SJCRH30 (cell line): ENCODE measurements at regions not wholly inside any gene's neighbourhood (a gene's known extent, or its start where the extent isn't known, plus 50 kb on each side); places are given as distances from the start of the nearest gene placed in this dataset.
"Not testable (repeated sequence)": the region's sequence is repeated elsewhere in the genome, so short reads cannot be mapped to it uniquely, and the experiment has no call there.

ENCODE experiments used
- DNase-seq, 2 experiments: peaks; one replicate each; pipeline ENCODE4 v3.0.0-alpha.2; 2015 to 2020
- H3K27ac ChIP-seq: fragments of 250-450 bp; sonication (Bioruptor Pico); 2 replicates; pipeline ENCODE4 v1.5.1; 2020; ENCODE audit warnings: mild to moderate bottlenecking, moderate library complexity
- H3K27me3 ChIP-seq: fragments of 250-450 bp; sonication (Bioruptor Pico); 2 replicates; pipeline ENCODE4 v1.5.1; 2020; ENCODE audit warnings: mild to moderate bottlenecking, moderate library complexity
- H3K36me3 ChIP-seq: fragments of 250-450 bp; sonication (Bioruptor Pico); 2 replicates; pipeline ENCODE4 v1.5.1; 2020; ENCODE audit warnings: mild to moderate bottlenecking, moderate library complexity
- H3K4me1 ChIP-seq: fragments of 250-450 bp; sonication (Bioruptor Pico); 2 replicates; pipeline ENCODE4 v1.5.1; 2020; ENCODE audit warnings: mild to moderate bottlenecking, moderate library complexity
- H3K4me3 ChIP-seq: fragments of 250-450 bp; sonication (Bioruptor Pico); 2 replicates; pipeline ENCODE4 v1.5.1; 2020; ENCODE audit warnings: mild to moderate bottlenecking, moderate library complexity
- H3K9me3 ChIP-seq: fragments of 250-450 bp; sonication (Bioruptor Pico); replicated peaks from 2 replicates; pipeline ENCODE4 v1.5.1; 2020; ENCODE audit warnings: mild to moderate bottlenecking, moderate library complexity

DNA sequence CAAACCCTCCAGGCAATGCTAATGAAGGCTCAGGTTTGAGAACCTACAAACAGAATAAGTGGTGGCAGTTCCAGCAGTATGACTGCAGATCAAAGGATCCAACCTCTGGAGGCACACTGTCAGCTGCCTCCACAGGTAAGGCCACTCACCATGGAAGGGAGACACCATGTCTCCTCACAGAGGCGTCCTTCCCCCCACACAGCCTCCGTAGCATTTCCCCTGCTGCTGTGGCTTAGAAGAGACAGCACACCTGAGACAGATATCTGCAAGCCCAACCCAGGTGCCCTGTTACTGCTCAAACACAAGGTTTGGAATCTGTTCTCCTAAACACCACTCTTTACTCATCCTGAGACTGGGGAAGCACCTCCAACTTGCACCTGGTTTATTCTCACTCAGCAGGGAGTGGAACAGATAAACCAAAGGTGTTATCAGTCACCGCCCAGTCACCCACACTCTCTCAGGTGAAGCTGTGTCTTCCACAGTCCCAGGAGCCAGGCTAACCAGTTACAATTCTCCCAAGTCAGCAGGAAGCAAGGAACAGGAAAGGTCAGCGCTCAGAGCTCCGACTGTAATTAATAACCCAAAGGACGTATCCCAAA, 311.2 kb downstream of the FOXO1 start:
- Histone ChIP-seq H3K27me3 (no peaks in the 10 kb centered on the region), H3K9me3 (0 out of 2 replicates have a peak, but pooled peaks cover 3% of the 10 kb centered on the region), H3K4me1 (peaks cover 26% of the 10 kb centered on the region), H3K27ac (no peak overlapping the region), H3K36me3 (no peaks in the 10 kb centered on the region), H3K4me3 (no peak overlapping the region)
- DNase-seq: no peak

DNA sequence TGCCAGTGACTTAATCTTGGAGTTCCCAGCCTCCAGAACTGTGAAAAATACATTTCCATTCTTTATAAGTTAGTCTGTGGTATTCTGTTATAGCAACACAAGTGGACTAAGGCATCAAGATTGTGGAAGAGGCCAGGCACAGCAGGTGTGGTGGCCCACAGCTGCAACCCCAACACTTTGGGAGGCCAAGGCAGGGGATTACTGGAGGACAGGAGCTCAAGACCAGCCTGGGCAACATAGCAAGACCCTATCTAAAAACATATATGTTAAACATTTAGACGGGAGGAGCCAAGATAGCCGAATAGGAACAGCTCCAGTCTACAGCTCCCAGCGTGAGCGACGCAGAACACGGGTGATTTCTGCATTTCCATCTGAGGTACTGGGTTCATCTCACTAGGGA, 310.4 kb downstream of the FOXO1 start:
- DNase-seq: no peak
- Histone ChIP-seq H3K9me3 (peaks cover 7% of the 10 kb centered on the region), H3K27me3 (no peaks in the 10 kb centered on the region), H3K4me1 (peaks cover 20% of the 10 kb centered on the region), H3K27ac (no peak overlapping the region), H3K4me3 (no peak overlapping the region), H3K36me3 (no peaks in the 10 kb centered on the region)

DNA sequence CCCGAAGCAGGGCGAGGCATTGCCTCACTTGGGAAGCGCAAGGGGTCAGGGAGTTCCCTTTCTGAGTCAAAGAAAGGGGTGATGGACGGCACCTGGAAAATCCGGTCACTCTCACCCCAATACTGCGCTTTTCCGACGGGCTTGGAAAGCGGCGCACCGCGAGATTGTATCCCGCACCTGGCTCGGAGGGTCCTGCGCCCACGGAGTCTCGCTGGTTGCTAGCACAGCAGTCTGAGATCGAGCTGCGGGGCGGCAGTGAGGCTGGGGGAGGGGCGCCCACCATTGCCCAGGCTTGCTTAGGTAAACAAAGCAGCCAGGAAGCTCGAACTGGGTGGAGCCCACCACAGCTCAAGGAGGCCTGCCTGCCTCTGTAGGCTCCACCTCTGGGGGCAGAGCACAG, 310.0 kb downstream of the FOXO1 start:
- Histone ChIP-seq H3K9me3 (peaks cover 10% of the 10 kb centered on the region), H3K4me1 (peaks cover 19% of the 10 kb centered on the region)
- H3K27ac ChIP-seq, H3K36me3 ChIP-seq, H3K27me3 ChIP-seq, DNase-seq, H3K4me3 ChIP-seq: not testable (repeated sequence)

DNA sequence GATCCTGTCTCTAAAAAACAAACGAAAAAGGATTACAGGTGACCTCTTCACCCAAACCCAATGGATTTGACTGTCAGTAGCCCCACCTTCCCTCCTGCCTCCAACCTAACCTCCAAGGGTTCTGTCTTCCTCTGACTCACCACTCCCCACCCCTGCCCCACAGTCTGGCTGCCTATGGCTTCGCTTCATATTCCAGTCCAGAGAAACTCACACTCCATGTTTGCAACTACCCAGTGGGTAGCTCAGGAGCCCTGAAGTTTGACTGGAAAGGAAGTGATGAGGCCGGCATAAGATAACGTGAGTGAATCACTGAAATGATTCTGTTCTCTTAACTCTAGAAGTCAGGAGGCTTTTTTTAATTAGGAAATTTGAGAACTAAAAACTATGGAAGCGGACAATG, 303.9 kb downstream of the FOXO1 start:
- H3K27ac ChIP-seq: no peak overlapping the region
- H3K27me3 ChIP-seq: no peaks in the 10 kb centered on the region
- H3K4me3 ChIP-seq: no peak overlapping the region
- no peak for DNase-seq
- H3K9me3 ChIP-seq: peaks cover 10% of the 10 kb centered on the region
- no peaks in the 10 kb centered on the region for H3K4me1 ChIP-seq
- H3K36me3 ChIP-seq: no peaks in the 10 kb centered on the region

DNA sequence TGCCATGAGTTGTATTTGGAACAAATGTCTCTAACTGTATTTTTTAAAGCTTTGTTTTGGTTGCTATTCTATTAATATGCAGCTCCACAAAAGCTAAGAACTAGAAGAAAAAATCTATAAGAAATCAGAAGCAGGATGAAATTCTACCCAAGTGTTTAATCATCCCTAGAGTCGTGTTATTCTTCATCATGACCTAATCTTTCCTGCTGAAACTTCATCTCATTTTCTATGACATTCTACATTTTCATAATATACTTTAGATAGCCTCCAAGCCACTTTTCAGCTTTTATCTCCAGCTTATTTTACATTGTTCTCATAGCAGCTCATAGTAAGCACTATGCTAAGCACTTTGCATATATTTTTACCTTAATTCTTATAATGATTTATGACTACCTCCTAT, 302.8 kb downstream of the FOXO1 start:
- no peak for DNase-seq
- no peaks in the 10 kb centered on the region for H3K27me3 ChIP-seq
- no peaks in the 10 kb centered on the region for H3K4me1 ChIP-seq
- no peak overlapping the region for H3K4me3 ChIP-seq
- H3K27ac ChIP-seq: no peak overlapping the region
- peaks cover 10% of the 10 kb centered on the region for H3K9me3 ChIP-seq
- H3K36me3 ChIP-seq: no peaks in the 10 kb centered on the region

DNA sequence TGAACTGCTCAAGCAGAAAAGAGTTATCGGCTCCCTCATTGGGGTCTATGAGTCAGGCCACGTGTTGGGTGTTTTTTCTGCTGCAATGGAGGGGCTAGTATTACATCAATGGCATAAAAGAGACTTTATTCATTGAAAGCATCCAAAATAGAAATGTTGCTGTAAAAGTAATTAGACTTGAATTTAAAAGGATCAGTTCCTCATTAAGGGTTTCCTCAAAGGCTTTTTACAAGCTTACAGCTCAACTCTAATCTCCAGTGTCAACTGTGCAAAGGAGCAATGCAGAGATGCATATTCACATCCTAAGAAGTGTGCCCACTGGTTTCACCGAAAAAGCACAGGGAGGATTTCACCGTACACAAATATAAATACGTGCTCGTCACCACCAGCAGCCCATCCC, 300.3 kb downstream of the FOXO1 start:
- DNase-seq: no peak
- Histone ChIP-seq H3K36me3 (no peaks in the 10 kb centered on the region), H3K27me3 (no peaks in the 10 kb centered on the region), H3K4me1 (peaks cover 10% of the 10 kb centered on the region), H3K9me3 (peaks cover 2% of the 10 kb centered on the region), H3K27ac (no peak overlapping the region), H3K4me3 (no peak overlapping the region)

DNA sequence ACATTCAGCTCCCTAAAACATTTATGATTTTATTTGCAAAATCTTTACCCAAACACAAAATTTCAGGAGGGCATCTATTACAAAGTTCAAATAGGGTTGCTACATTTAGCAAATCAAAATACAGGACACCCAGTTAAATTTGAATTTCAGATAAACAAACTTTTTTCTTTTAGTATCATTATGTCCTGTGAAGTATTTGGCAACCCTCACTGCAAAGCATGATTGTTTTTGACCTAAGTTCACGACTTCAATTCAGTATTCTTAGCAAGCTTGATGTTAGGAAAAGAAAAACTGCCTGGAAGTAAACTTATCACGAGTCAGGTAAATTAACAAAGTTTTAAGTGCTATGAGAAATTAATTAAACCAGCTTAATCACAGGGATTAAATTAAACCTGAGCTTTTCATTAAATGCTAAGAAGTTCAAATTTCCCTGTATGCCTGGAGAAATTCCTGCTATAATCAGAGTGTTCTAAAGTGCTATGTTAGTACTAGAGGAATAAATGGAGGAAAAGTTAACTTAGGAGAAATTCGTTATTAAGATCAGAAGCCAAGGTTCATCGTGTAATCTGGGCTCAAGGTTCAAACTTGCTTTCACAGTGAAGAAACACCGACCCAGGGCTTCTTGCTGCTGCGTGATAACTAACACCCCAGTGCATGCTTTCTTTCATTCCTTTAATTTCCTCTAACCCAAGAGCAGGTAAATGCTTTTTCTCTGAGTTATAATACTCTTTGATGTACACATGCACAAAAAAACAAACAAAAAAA, 298.1 kb downstream of the FOXO1 start:
- H3K27ac ChIP-seq: no peak overlapping the region
- H3K9me3 ChIP-seq: no peaks in the 10 kb centered on the region
- no peak overlapping the region for H3K4me3 ChIP-seq
- H3K4me1 ChIP-seq: peaks cover 24% of the 10 kb centered on the region
- DNase-seq: no peak
- H3K27me3 ChIP-seq: no peaks in the 10 kb centered on the region
- H3K36me3 ChIP-seq: no peaks in the 10 kb centered on the region

DNA sequence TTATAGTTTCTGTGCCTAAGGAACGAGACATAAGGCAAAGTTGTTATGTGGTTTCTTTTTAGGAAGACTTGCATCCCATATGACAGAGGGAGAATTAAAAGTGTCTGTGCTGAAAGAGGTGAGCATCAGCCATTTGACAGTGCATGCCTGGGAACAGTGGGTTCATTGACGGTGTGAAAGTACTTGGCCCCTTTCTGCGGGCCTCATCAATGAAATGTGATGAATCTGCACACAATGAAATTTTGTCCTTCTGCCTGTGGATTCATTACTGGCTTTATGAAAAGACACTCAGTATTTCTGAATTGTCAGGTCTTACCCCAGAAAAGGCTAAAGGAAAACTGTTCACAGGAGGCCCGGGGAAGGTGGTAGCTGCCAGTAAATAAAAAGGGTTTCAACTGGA, 295.8 kb downstream of the FOXO1 start:
- Histone ChIP-seq H3K27ac (peak overlapping the region; percentile 58; the same call in 1 of the 2 replicates), H3K27me3 (no peaks in the 10 kb centered on the region), H3K4me1 (peaks cover 26% of the 10 kb centered on the region), H3K36me3 (no peaks in the 10 kb centered on the region), H3K9me3 (no peaks in the 10 kb centered on the region), H3K4me3 (no peak overlapping the region)
- DNase-seq: no peak

DNA sequence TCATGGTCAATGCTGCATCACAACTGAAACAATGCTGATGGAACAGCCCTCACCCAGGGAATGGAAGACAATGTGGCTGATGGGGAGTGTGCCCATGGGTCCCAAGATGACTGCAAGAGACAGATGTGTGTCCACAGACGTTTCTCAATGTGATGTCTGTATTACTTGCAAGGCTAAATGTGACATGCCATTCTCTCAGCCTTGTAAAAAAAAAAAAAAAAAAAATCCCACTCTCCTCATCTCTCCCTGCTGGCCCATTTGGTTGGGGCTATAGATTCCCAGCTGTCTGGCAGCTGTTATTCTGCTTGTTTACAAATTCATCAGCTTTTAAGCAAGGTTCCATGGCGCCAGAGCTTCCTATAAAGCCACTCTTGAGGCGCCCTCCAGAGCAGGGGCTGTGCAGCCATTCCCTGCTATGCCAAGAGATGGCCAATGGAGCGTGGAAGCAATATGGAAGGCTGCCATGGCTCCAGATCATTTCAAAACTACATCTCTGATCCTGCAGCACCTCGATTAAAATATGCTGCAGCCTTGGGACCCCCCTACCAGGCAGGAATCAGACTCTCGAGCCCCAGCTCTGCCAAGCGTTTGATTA, 294.8 kb downstream of the FOXO1 start:
- no peaks in the 10 kb centered on the region for H3K27me3 ChIP-seq
- no peaks in the 10 kb centered on the region for H3K36me3 ChIP-seq
- H3K9me3 ChIP-seq: no peaks in the 10 kb centered on the region
- DNase-seq: peak; percentile 98 to 99
- no peak overlapping the region for H3K4me3 ChIP-seq
- peaks cover 36% of the 10 kb centered on the region for H3K4me1 ChIP-seq
- peak overlapping the region; percentile 58 for H3K27ac ChIP-seq

DNA sequence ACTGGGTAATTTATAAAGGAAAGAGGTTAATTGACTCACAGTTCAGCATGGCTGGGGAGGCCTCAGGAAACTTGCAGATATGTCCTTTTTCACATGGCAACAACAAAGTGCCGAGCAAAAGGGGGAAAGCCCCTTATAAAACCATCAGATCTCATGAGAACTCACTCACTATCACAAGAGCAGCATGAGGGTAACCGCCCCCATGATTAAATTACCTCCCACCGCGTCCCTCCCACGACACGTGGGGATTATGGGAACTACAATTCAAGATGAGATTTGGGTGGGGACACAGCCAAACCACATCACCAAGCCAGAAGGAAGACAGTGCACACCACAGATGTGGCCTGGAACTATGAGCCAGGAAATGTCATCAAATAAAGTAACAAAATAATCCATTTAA, 292.8 kb downstream of the FOXO1 start:
- H3K27me3 ChIP-seq, H3K27ac ChIP-seq, H3K36me3 ChIP-seq, H3K4me3 ChIP-seq, H3K9me3 ChIP-seq: not testable (repeated sequence)
- peaks cover 36% of the 10 kb centered on the region for H3K4me1 ChIP-seq
- DNase-seq: peak in 1 of 2 experiments; percentile 11

DNA sequence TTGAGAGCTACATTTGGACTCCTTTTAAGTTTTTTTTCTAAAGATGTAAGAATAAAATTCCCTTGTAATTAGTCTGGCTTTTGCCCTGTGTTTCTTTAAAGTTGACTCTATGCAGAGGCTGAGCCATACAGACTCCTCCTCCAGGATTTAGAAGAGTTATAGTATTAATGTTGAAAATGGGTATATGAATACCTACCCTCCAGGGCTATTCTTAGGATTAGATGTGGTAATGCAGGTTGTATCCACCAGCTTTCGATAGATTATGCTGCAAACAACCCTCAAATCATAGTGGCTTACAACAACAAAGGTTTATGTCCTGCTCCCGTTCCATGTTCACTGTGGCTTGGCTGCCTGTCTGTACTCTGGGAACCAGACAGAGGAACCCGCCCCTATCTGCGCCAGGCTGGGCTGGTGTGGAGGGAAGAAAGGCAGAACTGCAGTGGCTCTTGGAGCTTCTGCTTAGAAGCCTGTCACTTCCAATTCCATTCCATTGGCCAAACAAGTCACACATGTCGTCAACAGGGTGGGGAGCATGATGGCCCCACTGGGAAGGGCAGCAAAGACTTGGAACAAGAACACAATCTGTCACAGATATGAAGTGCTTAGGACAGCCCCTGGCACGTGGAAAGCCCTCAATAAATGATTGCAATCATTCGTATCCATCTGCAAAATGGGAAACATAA, 290.8 kb downstream of the FOXO1 start:
- Histone ChIP-seq H3K27me3 (no peaks in the 10 kb centered on the region), H3K36me3 (no peaks in the 10 kb centered on the region), H3K9me3 (peaks cover 4% of the 10 kb centered on the region; the same call in 1 of the 2 replicates), H3K4me3 (no peak overlapping the region), H3K27ac (no peak overlapping the region), H3K4me1 (peaks cover 40% of the 10 kb centered on the region)
- DNase-seq: peak; percentile 59 to 60

DNA sequence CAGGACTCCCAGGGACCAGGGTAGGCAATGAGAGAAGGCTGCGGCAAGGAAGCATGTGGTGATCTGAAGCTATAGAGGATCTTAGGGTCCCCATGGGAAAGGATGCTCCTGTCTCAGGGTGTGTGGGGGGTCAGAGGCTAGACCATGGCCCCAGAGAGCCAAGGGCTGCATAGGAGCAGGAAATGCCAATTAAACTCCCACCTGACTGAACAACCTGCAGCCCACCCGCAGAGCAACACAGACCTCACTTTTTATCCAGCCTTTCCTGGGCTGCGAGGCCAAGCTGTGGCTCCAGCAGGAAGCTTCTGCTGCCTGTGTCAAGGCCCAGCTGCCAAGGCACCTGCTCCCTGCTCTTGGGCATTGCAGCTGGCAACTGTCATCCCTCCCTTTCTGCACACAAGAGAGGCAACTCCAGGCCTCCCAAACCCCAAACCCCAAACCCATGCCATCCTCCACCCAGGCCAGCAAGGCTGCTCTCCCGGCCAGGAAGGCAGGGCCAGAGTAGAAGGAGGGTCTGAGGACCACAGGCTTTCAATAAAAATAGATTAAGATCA, 290.1 kb downstream of the FOXO1 start:
- H3K9me3 ChIP-seq: peaks cover 4% of the 10 kb centered on the region; the same call in 1 of the 2 replicates
- no peak overlapping the region for H3K27ac ChIP-seq
- peak; percentile 68 to 74 for DNase-seq
- no peaks in the 10 kb centered on the region for H3K36me3 ChIP-seq
- no peaks in the 10 kb centered on the region for H3K27me3 ChIP-seq
- H3K4me1 ChIP-seq: peaks cover 32% of the 10 kb centered on the region
- H3K4me3 ChIP-seq: no peak overlapping the region

DNA sequence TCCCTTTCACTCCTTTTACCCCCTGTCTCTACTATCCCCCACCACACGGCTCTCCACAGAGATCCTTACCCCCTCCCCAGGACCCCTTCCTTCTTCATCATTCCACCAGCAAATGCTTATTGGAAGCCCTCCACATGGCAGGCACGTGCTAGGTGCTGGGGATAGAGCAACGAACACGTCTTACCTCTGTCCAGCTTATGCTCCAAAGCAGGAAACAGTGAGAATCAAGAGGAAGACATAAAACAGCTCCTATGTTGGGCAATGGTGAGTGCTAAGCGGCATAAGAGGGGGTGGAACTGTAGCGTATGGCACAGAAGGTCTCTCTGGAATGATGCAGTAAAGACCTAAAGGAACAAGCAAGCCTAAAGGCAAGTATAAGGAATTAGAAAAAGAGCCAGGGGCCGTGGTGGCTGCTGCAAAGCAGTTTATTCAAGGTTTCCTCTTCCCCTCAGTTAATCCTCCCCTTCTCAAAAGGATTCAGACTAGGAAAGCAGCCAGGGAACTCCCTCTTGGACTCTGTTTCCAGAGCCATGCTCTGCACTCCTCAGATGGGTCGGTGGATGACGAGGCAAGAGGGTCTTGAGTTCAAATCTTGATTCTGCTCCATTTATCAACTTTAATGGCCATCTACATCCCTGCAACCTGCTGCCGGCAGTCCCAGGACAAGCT, 289.4 kb downstream of the FOXO1 start:
- H3K27me3 ChIP-seq: no peaks in the 10 kb centered on the region
- H3K27ac ChIP-seq: no peak overlapping the region
- peaks cover 4% of the 10 kb centered on the region; the same call in 1 of the 2 replicates for H3K9me3 ChIP-seq
- peak in 1 of 2 experiments; percentile 3 for DNase-seq
- no peak overlapping the region for H3K4me3 ChIP-seq
- no peaks in the 10 kb centered on the region for H3K36me3 ChIP-seq
- H3K4me1 ChIP-seq: peaks cover 28% of the 10 kb centered on the region

DNA sequence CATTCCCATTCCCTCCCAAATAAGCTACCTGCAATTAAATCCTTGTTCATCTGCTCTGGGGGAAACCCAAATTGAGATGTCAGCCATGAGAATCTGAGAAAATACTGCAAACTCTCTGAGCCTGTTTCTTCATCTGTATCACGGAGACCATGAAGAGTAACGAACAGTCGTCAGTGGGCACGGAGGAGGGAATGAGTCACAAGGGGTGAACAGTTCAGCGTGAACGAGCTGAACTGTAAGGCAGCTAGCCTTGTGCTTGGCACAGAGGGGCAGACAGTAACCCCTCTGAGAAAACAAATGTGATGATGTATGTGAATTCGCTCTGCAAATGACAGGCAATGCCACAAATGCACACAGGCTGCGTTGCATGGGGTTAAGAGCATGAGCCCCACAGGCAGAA, 288.7 kb downstream of the FOXO1 start:
- no peaks in the 10 kb centered on the region for H3K27me3 ChIP-seq
- H3K9me3 ChIP-seq: peaks cover 4% of the 10 kb centered on the region; the same call in 1 of the 2 replicates
- H3K36me3 ChIP-seq: no peaks in the 10 kb centered on the region
- H3K4me1 ChIP-seq: peaks cover 21% of the 10 kb centered on the region
- H3K4me3 ChIP-seq: no peak overlapping the region
- no peak overlapping the region for H3K27ac ChIP-seq
- DNase-seq: peak in 1 of 2 experiments; percentile 4
